Right atrium auricular region (tissue), 2 donors: ENCODE measurements at regions not wholly inside any gene's neighbourhood (a gene's known extent, or its start where the extent isn't known, plus 50 kb on each side); places are given as distances from the start of the nearest gene placed in this dataset.

Source experiments
- DNase-seq: peaks from one replicate; pipeline ENCODE4 v3.0.0-alpha.2; 2019; ENCODE audit warnings: low spot score
- H3K27ac ChIP-seq, 2 donors: fragments of 200-600 bp; sonication (generic); 1 replicate in 1 of 2; 2 replicates in 1 of 2; pipeline ENCODE4 v1.5.1; 2016 to 2019
- H3K27me3 ChIP-seq, 2 donors: fragments of 200-600 bp; sonication (generic); one replicate each; pipeline versions ENCODE4 v1.5.1 to v1.6.0; 2017 to 2019
- H3K36me3 ChIP-seq: fragments of 200-600 bp; sonication (generic); one replicate; pipeline ENCODE4 v1.5.1; 2016
- H3K4me1 ChIP-seq, 2 donors: fragments of 200-600 bp; sonication (generic); one replicate each; pipeline versions ENCODE4 v1.5.1 to v1.6.0; 2017 to 2019
- H3K4me3 ChIP-seq, 2 donors: fragments of 200-600 bp; sonication (generic); 1 replicate in 1 of 2; 2 replicates in 1 of 2; pipeline ENCODE4 v1.5.1; 2017 to 2019; ENCODE audit warnings: mild to moderate bottlenecking in 1 of 2, moderate library complexity in 1 of 2
- H3K9me3 ChIP-seq, 2 donors: fragments of 200-600 bp; sonication (generic); one replicate each; pipeline ENCODE4 v1.5.1; 2019
- TF ChIP-seq, protein P1 (sequence below), 2 donors: fragments of 200-600 bp; sonication (generic); IDR thresholded peaks; one replicate each; pipeline ENCODE4 v1.5.1; 2019; ENCODE audit warnings: antibody characterized with exemption in 2 of 2

GRCh38 chr16:80084614-80085013 lies 456.2 kb upstream of the DYNLRB2 start:
- H3K9me3 ChIP-seq = no peaks in the 10 kb centered on the region
- peak; percentile 70 for DNase-seq
- no peaks in the 10 kb centered on the region for H3K27me3 ChIP-seq
- H3K4me1 ChIP-seq = peaks cover 0 to 4% of the 10 kb centered on the region in 2 donors
- no peak overlapping the region for H3K4me3 ChIP-seq
- TF ChIP-seq, protein P1, sequence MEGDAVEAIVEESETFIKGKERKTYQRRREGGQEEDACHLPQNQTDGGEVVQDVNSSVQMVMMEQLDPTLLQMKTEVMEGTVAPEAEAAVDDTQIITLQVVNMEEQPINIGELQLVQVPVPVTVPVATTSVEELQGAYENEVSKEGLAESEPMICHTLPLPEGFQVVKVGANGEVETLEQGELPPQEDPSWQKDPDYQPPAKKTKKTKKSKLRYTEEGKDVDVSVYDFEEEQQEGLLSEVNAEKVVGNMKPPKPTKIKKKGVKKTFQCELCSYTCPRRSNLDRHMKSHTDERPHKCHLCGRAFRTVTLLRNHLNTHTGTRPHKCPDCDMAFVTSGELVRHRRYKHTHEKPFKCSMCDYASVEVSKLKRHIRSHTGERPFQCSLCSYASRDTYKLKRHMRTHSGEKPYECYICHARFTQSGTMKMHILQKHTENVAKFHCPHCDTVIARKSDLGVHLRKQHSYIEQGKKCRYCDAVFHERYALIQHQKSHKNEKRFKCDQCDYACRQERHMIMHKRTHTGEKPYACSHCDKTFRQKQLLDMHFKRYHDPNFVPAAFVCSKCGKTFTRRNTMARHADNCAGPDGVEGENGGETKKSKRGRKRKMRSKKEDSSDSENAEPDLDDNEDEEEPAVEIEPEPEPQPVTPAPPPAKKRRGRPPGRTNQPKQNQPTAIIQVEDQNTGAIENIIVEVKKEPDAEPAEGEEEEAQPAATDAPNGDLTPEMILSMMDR (IDR thresholded peaks at IDR 0.05) = peak in 1 of 2 donors; percentile 69
- no peak overlapping the region for H3K27ac ChIP-seq
- H3K36me3 ChIP-seq = no peaks in the 10 kb centered on the region

DNA sequence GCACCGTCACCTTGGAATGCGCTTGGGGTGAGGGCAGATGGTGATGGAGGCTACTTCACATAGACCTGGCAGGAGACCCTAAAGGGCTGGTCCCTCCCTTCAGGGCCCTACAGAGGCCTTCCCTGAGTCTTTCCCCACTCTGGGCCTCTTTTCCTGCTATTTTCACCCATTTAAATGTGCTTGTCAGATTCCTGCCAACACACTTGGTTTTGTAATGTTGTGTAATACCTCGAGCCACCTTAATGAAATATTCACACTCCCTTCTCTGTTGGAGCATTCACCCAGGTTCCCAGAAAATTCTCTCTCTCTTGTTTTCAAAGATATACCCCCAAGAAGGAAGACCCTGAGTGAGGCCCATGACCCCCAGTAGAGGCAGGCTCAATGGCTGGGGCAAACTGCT lies 456.6 kb upstream of the DYNLRB2 start:
- TF ChIP-seq, protein P1 (IDR thresholded peaks at IDR 0.05) = no peak
- Histone ChIP-seq H3K9me3 (no peaks in the 10 kb centered on the region), H3K27me3 (no peaks in the 10 kb centered on the region), H3K4me3 (no peak overlapping the region), H3K27ac (no peak overlapping the region), H3K4me1 (peaks cover 0 to 4% of the 10 kb centered on the region in 2 donors), H3K36me3 (no peaks in the 10 kb centered on the region)
- no peak for DNase-seq

DNA sequence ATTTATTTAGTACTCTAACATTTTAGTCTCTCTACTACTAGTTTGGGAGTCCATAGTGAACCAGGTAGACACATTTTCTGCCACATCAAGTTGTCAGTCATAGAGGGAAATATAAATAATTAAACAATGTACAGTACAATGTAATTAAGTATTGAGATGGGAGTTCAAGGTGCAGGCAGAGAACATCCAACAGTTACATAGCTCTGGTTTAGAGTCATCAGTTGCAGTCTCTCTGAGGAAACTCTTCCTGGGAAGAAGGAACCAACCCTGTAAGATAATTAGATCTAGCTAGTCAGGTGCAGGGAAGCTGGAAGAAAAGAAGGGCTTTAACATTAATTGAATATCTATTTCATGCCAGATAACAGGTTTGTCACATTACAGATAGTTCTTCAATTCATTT lies 457.9 kb upstream of the DYNLRB2 start:
- no peak overlapping the region for H3K27ac ChIP-seq
- no peak for DNase-seq
- TF ChIP-seq, protein P1 (IDR thresholded peaks at IDR 0.05) = no peak
- H3K27me3 ChIP-seq = no peaks in the 10 kb centered on the region
- no peak overlapping the region for H3K4me3 ChIP-seq
- no peaks in the 10 kb centered on the region for H3K9me3 ChIP-seq
- peaks cover 0 to 4% of the 10 kb centered on the region in 2 donors for H3K4me1 ChIP-seq
- H3K36me3 ChIP-seq = no peaks in the 10 kb centered on the region

DNA sequence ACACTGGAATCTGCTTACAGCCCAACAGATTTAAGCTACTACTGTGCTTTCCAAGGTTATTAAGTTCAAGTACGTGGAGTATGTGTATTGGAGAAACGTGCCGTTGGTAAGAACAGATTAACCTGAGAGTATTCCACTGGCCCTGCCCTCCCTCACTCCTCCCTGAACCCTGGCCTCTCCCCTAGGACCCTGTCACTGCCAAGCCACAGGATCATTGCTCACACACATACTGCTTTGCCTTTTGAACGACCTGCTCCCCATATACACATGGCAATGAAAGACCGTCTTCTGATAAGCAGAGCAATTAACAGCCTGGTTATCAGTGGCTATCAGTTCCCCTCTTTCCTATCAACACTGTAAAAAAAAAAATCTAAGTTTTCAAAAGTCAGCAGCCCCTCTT lies 458.9 kb upstream of the DYNLRB2 start:
- Histone ChIP-seq H3K27me3 (no peaks in the 10 kb centered on the region), H3K4me1 (peaks cover 0 to 4% of the 10 kb centered on the region in 2 donors), H3K9me3 (no peaks in the 10 kb centered on the region), H3K36me3 (no peaks in the 10 kb centered on the region), H3K27ac (no peak overlapping the region), H3K4me3 (no peak overlapping the region)
- no peak for DNase-seq
- TF ChIP-seq, protein P1 (IDR thresholded peaks at IDR 0.05) = no peak

DNA sequence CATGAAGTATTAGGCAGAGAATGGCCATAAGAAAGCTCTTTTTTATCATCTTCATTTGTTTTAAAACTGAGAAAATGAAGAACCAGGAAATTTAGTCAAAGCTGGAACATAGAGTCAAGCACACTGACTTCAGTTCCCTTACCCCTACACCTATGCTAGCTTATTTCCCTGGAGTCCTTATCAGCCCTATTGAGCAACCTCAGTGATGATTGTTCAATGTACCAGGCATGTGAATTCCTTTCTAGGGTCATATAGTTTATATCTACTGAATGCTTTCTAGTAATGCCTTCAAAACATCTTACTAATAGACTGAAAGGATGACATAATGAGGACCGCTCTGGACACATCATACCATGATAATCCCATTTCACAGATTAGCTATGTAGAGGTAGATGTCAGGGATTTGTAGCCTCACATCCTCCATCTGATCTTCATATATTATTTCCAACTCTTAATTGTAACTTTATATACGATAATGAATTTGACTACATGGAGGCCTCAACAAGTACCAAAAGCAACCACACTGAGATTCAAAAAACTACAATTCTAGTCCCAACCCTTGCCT lies 460.4 kb upstream of the DYNLRB2 start:
- H3K27ac ChIP-seq = no peak overlapping the region
- TF ChIP-seq, protein P1 (IDR thresholded peaks at IDR 0.05) = no peak
- H3K27me3 ChIP-seq = no peaks in the 10 kb centered on the region
- peaks cover 0 to 4% of the 10 kb centered on the region in 2 donors for H3K4me1 ChIP-seq
- no peaks in the 10 kb centered on the region for H3K9me3 ChIP-seq
- H3K4me3 ChIP-seq = no peak overlapping the region
- DNase-seq = no peak
- H3K36me3 ChIP-seq = no peaks in the 10 kb centered on the region

DNA sequence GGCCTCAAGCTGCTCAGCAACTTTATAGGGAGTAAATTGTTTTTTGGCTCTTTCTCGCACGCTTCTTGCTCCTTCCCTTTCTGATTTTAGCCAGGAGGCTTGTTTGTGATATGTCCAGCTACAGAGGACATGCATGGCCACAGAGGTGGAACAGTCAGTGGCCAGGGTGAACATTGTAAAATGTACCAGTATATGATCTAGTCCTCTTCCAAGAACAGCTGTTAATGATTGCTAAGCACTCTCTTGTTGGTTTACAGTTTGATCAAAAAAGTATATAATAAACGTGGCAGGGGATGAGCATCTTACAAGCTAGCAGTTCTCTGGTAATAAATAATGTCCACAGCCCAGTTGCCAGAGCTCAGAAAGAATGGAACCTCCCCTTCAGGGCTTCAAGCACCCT lies 461.7 kb upstream of the DYNLRB2 start:
- Histone ChIP-seq H3K9me3 (no peaks in the 10 kb centered on the region), H3K27me3 (no peaks in the 10 kb centered on the region), H3K27ac (no peak overlapping the region), H3K4me1 (no peaks in the 10 kb centered on the region), H3K4me3 (no peak overlapping the region), H3K36me3 (no peaks in the 10 kb centered on the region)
- no peak for DNase-seq
- TF ChIP-seq, protein P1 (IDR thresholded peaks at IDR 0.05) = no peak
